ENCODE measurements at regions not wholly inside any gene's neighbourhood (a gene's known extent, or its start where the extent isn't known, plus 50 kb on each side); places are given as distances from the start of the nearest gene placed in this dataset.

- H3K36me3 ChIP-seq (ENCODE audit: insufficient read depth) = no peaks in the 10 kb centered on the region
- Mint-ChIP-seq H3K36me3 (ENCODE audit: low read depth) (no peaks in the 10 kb centered on the region), H3K4me3 (no peak overlapping the region)
Observed at GRCh38 chr1:72937905-72938304, 655.6 kb upstream of the NEGR1 start.

More at GRCh38 chr1:72937905-72938304, 655.6 kb upstream of the NEGR1 start:
- Mint-ChIP-seq H3K27ac (no peak overlapping the region), H3K9me3 (0 out of 3 replicates have a peak, but pooled peaks cover under 1% of the 10 kb centered on the region), H3K4me1 (peaks cover 8% of the 10 kb centered on the region; the same call in 2 of the 3 replicates), H3K27me3 (ENCODE audit: insufficient read depth, low read depth, poor library complexity) (no peaks in the 10 kb centered on the region)
- Histone ChIP-seq H3K4me1 (ENCODE audit: insufficient read depth) (peaks cover 12% of the 10 kb centered on the region), H3K27me3 (ENCODE audit: insufficient read depth) (no peaks in the 10 kb centered on the region), H3K4me3 (no peak overlapping the region), H3F3A (replicated peaks; ENCODE audit: low read depth) (no peaks in the 10 kb centered on the region), H3K79me2 (replicated peaks; ENCODE audit: insufficient read depth) (no peaks in the 10 kb centered on the region), H3K27ac (ENCODE audit: low read depth) (no peak overlapping the region), H4K20me1 (replicated peaks; ENCODE audit: insufficient read depth) (no peaks in the 10 kb centered on the region), H3K9me2 (ENCODE audit: insufficient read depth) (no peaks in the 10 kb centered on the region), H3K4me2 (no peak overlapping the region), H2AFZ (no peak overlapping the region)
- ATAC-seq = no peak
- TF ChIP-seq ZNF114 (CRISPR knock-in tag; IDR thresholded peaks at IDR 0.05) (no peak), EZH2phosphoT487 (IDR thresholded peaks at IDR 0.05; ENCODE audit: unreplicated experiment) (no peak), ZNF331 (CRISPR knock-in tag; IDR thresholded peaks at IDR 0.05; ENCODE audit: low read depth) (no peak), STAT1 (IDR thresholded peaks at IDR 0.05; ENCODE audit: unreplicated experiment) (no peak), CREB1 (CRISPR knock-in tag; IDR thresholded peaks at IDR 0.05; ENCODE audit: low read depth) (no peak), CTCF (conservative IDR thresholded peaks at IDR 0.05; ENCODE audit: low read depth in 2 of 2) (no peak), POLR2AphosphoS5 (IDR thresholded peaks at IDR 0.05; ENCODE audit: low read depth) (no peak), JUNB (IDR thresholded peaks at IDR 0.05; ENCODE audit: unreplicated experiment) (no peak), NANOG (IDR thresholded peaks at IDR 0.05; ENCODE audit: borderline replicate concordance) (no peak), ZNF462 (CRISPR knock-in tag; IDR thresholded peaks at IDR 0.05) (no peak), EZH2 (IDR thresholded peaks at IDR 0.05; ENCODE audit: low read depth, unreplicated experiment) (no peak), ETS1 (IDR thresholded peaks at IDR 0.05) (no peak), REST (IDR thresholded peaks at IDR 0.05; ENCODE audit: unreplicated experiment) (no peak)
- DNase-seq (ENCODE audit: low spot score) = no peak

Measured in GM23338 (cell line).